Panc1 (cell line): ENCODE measurements at regions not wholly inside any gene's neighbourhood (a gene's known extent, or its start where the extent isn't known, plus 50 kb on each side); places are given as distances from the start of the nearest gene placed in this dataset.

ENCODE experiments used
- ATAC-seq: fragments of 200-7000 bp; cut with Tn5 transposase; 2 replicates; pipeline ENCODE4 v1.9.1; 2020; ENCODE audit warnings: mild to moderate bottlenecking, moderate library complexity
- BruUV-seq: library from RNA; stranded (reverse); fragments of 400-500 nt; replicated peaks from 2 replicates; lab custom pipeline; 2021; lab: Mats Ljungman, UMichigan
- CTCF ChIA-PET: fragments of 300-600 bp; sonication (Branson Sonifier 250); formaldehyde crosslinking; loops from one replicate; lab custom pipeline; 2022; ENCODE audit warnings: antibody characterized with exemption; lab: Charles Lee
- POLR2A ChIA-PET: fragments of 300-600 bp; sonication (Branson Sonifier 250); formaldehyde crosslinking; loops from one replicate; lab custom pipeline; 2022; ENCODE audit warnings: antibody characterized with exemption; lab: Charles Lee
- DNase-seq: peaks from one replicate; pipeline ENCODE4 v3.0.0-alpha.2; 2010; ENCODE audit warnings: low read depth, low spot score
- H3K27ac ChIP-seq: 2 replicates; pipeline ENCODE4 v1.5.1; 2011; ENCODE audit warnings: mild to moderate bottlenecking, low read length, inconsistent platforms
- H3K27me3 ChIP-seq: fragments of 200-500 bp; sonication (Bioruptor generic); 2 replicates; pipeline ENCODE4 v1.6.0; 2014; ENCODE audit warnings: low read length, inconsistent platforms; ENCODE audit not compliant: control insufficient read depth, insufficient read depth
- H3K36me3 ChIP-seq: fragments of 200-500 bp; sonication (Bioruptor generic); 2 replicates; pipeline ENCODE4 v1.5.1; 2014; ENCODE audit warnings: inconsistent platforms, mild to moderate bottlenecking, low read length, moderate library complexity; ENCODE audit not compliant: control insufficient read depth, insufficient read depth
- H3K4me1 ChIP-seq: 2 replicates; pipeline ENCODE4 v1.5.1; 2011; ENCODE audit warnings: inconsistent platforms, mild to moderate bottlenecking, low read length, moderate library complexity; ENCODE audit not compliant: control insufficient read depth, insufficient read depth
- H3K4me3 ChIP-seq, 2 experiments: 2 replicates each; pipeline ENCODE4 v1.5.1; 2011 to 2012; ENCODE audit warnings: low read depth in 2 of 2, low read length in 2 of 2, mild to moderate bottlenecking in 2 of 2, inconsistent platforms in 1 of 2, moderate library complexity in 1 of 2
- H3K9me3 ChIP-seq: fragments of 200-500 bp; sonication (Bioruptor generic); 2 replicates; pipeline ENCODE4 v1.5.1; 2014; ENCODE audit warnings: low read depth, mild to moderate bottlenecking, inconsistent platforms, low read length, moderate library complexity; ENCODE audit not compliant: control insufficient read depth, insufficient read depth
- CTCF ChIP-seq: fragments of 450-650 bp; IDR thresholded peaks from 2 replicates; pipeline ENCODE4 v1.5.1; 2017; ENCODE audit warnings: mild to moderate bottlenecking
- POLR2AphosphoS5 ChIP-seq: IDR thresholded peaks from 2 replicates; pipeline ENCODE4 v1.6.1; 2012; ENCODE audit warnings: mild to moderate bottlenecking, low read depth, low read length, moderate library complexity
- REST ChIP-seq, 2 experiments: IDR thresholded peaks; 2 replicates each; pipeline ENCODE4 v1.6.1; 2011 to 2012; ENCODE audit warnings: low read depth in 2 of 2, control low read depth in 1 of 2, low read length in 1 of 2, mild to moderate bottlenecking in 1 of 2, moderate library complexity in 1 of 2; ENCODE audit not compliant: insufficient read depth in 1 of 2
- SIN3A ChIP-seq: IDR thresholded peaks from 2 replicates; pipeline ENCODE4 v1.6.1; 2012; ENCODE audit warnings: low read depth, mild to moderate bottlenecking, low read length, moderate library complexity, borderline replicate concordance; ENCODE audit not compliant: insufficient read depth
- TCF7L2 ChIP-seq: IDR thresholded peaks from 2 replicates; pipeline ENCODE4 v1.6.1; 2011; ENCODE audit warnings: mild to moderate bottlenecking, low read depth, low read length, inconsistent platforms
- in situ Hi-C: cut with HindIII; loops from 2 replicates; pipeline ENCODE4 v1.10.0; 2016; ENCODE audit warnings: low sequenced_read_pairs, low pct_unique_long_range_greater_than_20kb
- intact Hi-C: fragments of 100-400 bp; cut with micrococcal nuclease; formaldehyde crosslinking; loops from one replicate; pipeline ENCODE4 v1.10.0; 2022; ENCODE audit not compliant: unreplicated experiment

- in situ Hi-C loops (no loop called here), intact Hi-C loops (no loop called here)
- no peaks in the 10 kb centered on the region for H3K4me1 ChIP-seq
- no peak for TF ChIP-seq TCF7L2
- no peak for TF ChIP-seq REST (IDR thresholded peaks at IDR 0.05; ENCODE audit: insufficient read depth in 1 of 2, low read depth in 2 of 2, low read length in 1 of 2)
- TF ChIP-seq CTCF = no peak
- no peak for TF ChIP-seq POLR2AphosphoS5
- TF ChIP-seq SIN3A = no peak
- no peaks in the 10 kb centered on the region; the same call in 1 of the 2 replicates for H3K27me3 ChIP-seq
- H3K4me3 ChIP-seq = no peak overlapping the region
- DNase-seq (no peak), ATAC-seq (no peak)
- H3K36me3 ChIP-seq = no peaks in the 10 kb centered on the region
- no peak overlapping the region for H3K27ac ChIP-seq
- CTCF ChIA-PET = no interaction called here
- H3K9me3 ChIP-seq = no peaks in the 10 kb centered on the region
- POLR2A ChIA-PET = no interaction called here
- no TSS peak for BruUV-seq
These were observed 118.8 kb downstream of the AXIN2 start for GRCh38 chr17:65442691-65443090.

DNA sequence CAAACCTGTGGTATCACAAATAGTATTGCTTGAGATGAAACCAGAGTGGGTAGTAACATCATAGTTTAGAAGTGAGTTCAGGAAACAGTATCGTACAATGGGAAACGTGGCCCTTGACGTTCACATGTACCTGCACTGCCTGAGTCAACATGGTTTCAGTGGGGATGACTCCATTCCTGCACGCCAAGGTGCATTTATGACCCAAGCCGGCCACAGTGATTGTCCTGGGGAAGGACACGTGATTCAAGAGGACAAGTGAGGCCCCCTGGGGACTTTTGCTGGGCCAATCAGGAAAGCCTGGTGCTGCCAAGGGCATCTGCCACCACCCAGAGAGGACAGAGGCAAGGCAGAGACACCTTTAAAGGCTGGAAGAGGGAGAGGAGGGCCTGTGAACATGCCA is 119.2 kb downstream of the AXIN2 start:
- intact Hi-C loops = no loop called here
- no peak overlapping the region for H3K27ac ChIP-seq
- ATAC-seq = no peak
- no peak for DNase-seq
- in situ Hi-C loops = no loop called here
- no TSS peak for BruUV-seq
- H3K9me3 ChIP-seq = no peaks in the 10 kb centered on the region
- ChIA-PET POLR2A (no interaction called here), CTCF (no interaction called here)
- no peak for TF ChIP-seq SIN3A
- TF ChIP-seq REST (IDR thresholded peaks at IDR 0.05; ENCODE audit: insufficient read depth in 1 of 2, low read depth in 2 of 2, low read length in 1 of 2) = no peak
- TF ChIP-seq TCF7L2 = no peak
- TF ChIP-seq POLR2AphosphoS5 = no peak
- TF ChIP-seq CTCF = no peak
- no peaks in the 10 kb centered on the region for H3K36me3 ChIP-seq
- no peak overlapping the region for H3K4me3 ChIP-seq
- no peaks in the 10 kb centered on the region for H3K4me1 ChIP-seq
- H3K27me3 ChIP-seq = no peaks in the 10 kb centered on the region; the same call in 1 of the 2 replicates
